ENCODE measurements at regions not wholly inside any gene's neighbourhood (a gene's known extent, or its start where the extent isn't known, plus 50 kb on each side); places are given as distances from the start of the nearest gene placed in this dataset.

GRCh38 chr12:130008241-130008640, 104.4 kb upstream of the TMEM132D start:
- no peaks in the 10 kb centered on the region for H3K36me3 ChIP-seq (ENCODE audit: control insufficient read depth, insufficient read depth, low read length)
- no peak overlapping the region for H3K9ac ChIP-seq
- H3K4me3 ChIP-seq (ENCODE audit: low read depth, low read length): no peak overlapping the region
- no peak for TF ChIP-seq CTCF (IDR thresholded peaks at IDR 0.05)
- H3K4me2 ChIP-seq (ENCODE audit: low read length): no peak overlapping the region
- H3K27ac ChIP-seq: no peak overlapping the region
- H2AFZ ChIP-seq: no peak overlapping the region
- no peaks in the 10 kb centered on the region for H3K9me3 ChIP-seq (ENCODE audit: control insufficient read depth, low read length)
- no peaks in the 10 kb centered on the region for H3K79me2 ChIP-seq
- H3K27me3 ChIP-seq (ENCODE audit: control insufficient read depth, insufficient read depth, low read length): peaks cover 3% of the 10 kb centered on the region
- H3K4me1 ChIP-seq: no peaks in the 10 kb centered on the region

- H3K36me3 ChIP-seq (ENCODE audit: control insufficient read depth, insufficient read depth, low read length): no peaks in the 10 kb centered on the region
- no peak overlapping the region for H3K4me2 ChIP-seq (ENCODE audit: low read length)
- peaks cover 3% of the 10 kb centered on the region for H3K27me3 ChIP-seq (ENCODE audit: control insufficient read depth, insufficient read depth, low read length)
- H3K27ac ChIP-seq: no peak overlapping the region
- H3K9me3 ChIP-seq (ENCODE audit: control insufficient read depth, low read length): no peaks in the 10 kb centered on the region
- no peak overlapping the region for H3K4me3 ChIP-seq (ENCODE audit: low read depth, low read length)
- H3K79me2 ChIP-seq: no peaks in the 10 kb centered on the region
- no peak overlapping the region for H3K9ac ChIP-seq
- no peaks in the 10 kb centered on the region for H3K4me1 ChIP-seq
- H2AFZ ChIP-seq: no peak overlapping the region
- no peak for TF ChIP-seq CTCF (IDR thresholded peaks at IDR 0.05)
Observed at GRCh38 chr12:130009961-130010360, 106.1 kb upstream of the TMEM132D start.

GRCh38 chr12:130011611-130012385, 108.0 kb upstream of the TMEM132D start:
- Histone ChIP-seq H3K36me3 (ENCODE audit: control insufficient read depth, insufficient read depth, low read length) (no peaks in the 10 kb centered on the region), H2AFZ (no peak overlapping the region), H3K4me1 (no peaks in the 10 kb centered on the region), H3K9ac (no peak overlapping the region), H3K4me3 (ENCODE audit: low read depth, low read length) (no peak overlapping the region), H3K27ac (no peak overlapping the region), H3K9me3 (ENCODE audit: control insufficient read depth, low read length) (no peaks in the 10 kb centered on the region), H3K4me2 (ENCODE audit: low read length) (no peak overlapping the region), H3K79me2 (no peaks in the 10 kb centered on the region), H3K27me3 (ENCODE audit: control insufficient read depth, insufficient read depth, low read length) (peaks cover 8% of the 10 kb centered on the region)
- no peak for TF ChIP-seq CTCF (IDR thresholded peaks at IDR 0.05)

- H3K79me2 ChIP-seq: no peaks in the 10 kb centered on the region
- TF ChIP-seq CTCF (IDR thresholded peaks at IDR 0.05): peak; percentile 25
- H3K27me3 ChIP-seq (ENCODE audit: control insufficient read depth, insufficient read depth, low read length): peaks cover 8% of the 10 kb centered on the region
- H3K9me3 ChIP-seq (ENCODE audit: control insufficient read depth, low read length): no peaks in the 10 kb centered on the region
- no peak overlapping the region for H3K4me2 ChIP-seq (ENCODE audit: low read length)
- no peak overlapping the region for H3K27ac ChIP-seq
- no peaks in the 10 kb centered on the region for H3K36me3 ChIP-seq (ENCODE audit: control insufficient read depth, insufficient read depth, low read length)
- no peak overlapping the region for H3K4me3 ChIP-seq (ENCODE audit: low read depth, low read length)
- H3K4me1 ChIP-seq: no peaks in the 10 kb centered on the region
- no peak overlapping the region for H2AFZ ChIP-seq
- H3K9ac ChIP-seq: no peak overlapping the region
Observed at GRCh38 chr12:130013771-130014484, 110.1 kb upstream of the TMEM132D start.
